ENCODE measurements at regions not wholly inside any gene's neighbourhood (a gene's known extent, or its start where the extent isn't known, plus 50 kb on each side); places are given as distances from the start of the nearest gene placed in this dataset.

- TF ChIP-seq, protein P1, sequence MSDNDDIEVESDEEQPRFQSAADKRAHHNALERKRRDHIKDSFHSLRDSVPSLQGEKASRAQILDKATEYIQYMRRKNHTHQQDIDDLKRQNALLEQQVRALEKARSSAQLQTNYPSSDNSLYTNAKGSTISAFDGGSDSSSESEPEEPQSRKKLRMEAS (IDR thresholded peaks at IDR 0.05; ENCODE audit: low read depth, low read length): no peak
- TF ChIP-seq POLR2AphosphoS5 (IDR thresholded peaks at IDR 0.05; ENCODE audit: low read length): no peak
- TF ChIP-seq MYC (IDR thresholded peaks at IDR 0.05; ENCODE audit: insufficient read depth, insufficient read length, insufficient replicate concordance, low read length, severe bottlenecking): no peak
- no peak for TF ChIP-seq REST (IDR thresholded peaks at IDR 0.05; ENCODE audit: low read depth, low read length)
- no peak for TF ChIP-seq CTCF (IDR thresholded peaks at IDR 0.05 in 2 of 3, conservative IDR thresholded peaks at IDR 0.05 in 1 of 3; ENCODE audit: control insufficient read depth in 2 of 3, extremely low read depth in 1 of 3, insufficient read depth in 1 of 3, low read depth in 3 of 3, low read length in 3 of 3)
Observed at GRCh38 chr3:83513051-83513450, 1445.7 kb upstream of the CADM2 start.

All from GM12878 (cell line).